NCI-H2081 treated with DMSO at 0.1 percent for 48 hours (cell line): ENCODE measurements at regions not wholly inside any gene's neighbourhood (a gene's known extent, or its start where the extent isn't known, plus 50 kb on each side); places are given as distances from the start of the nearest gene placed in this dataset.

Experiments
- DNase-seq: peaks from one replicate; lab custom pipeline; 2025; lab: John Stamatoyannopoulos, UW

DNA sequence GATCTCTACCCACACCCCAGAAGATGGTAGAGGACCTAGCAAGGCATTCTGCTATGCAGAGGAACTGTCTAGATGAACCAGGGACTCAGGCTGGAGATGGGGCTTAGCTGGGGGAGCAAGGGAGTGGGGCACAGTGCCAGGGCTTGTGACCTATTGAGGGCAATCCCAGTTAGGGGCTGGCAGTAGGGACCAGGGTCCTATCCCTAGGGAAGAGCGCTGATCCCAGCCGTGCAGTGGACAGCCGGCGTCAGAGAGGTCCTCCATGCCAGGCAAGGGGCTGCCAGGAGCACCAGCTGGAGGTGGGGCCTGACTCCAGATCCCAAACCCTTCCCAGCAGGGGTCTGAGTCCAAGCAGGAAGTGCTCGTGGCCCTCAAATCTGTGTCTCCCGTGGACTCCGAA is 52.7 kb upstream of the NEURL1B start:
- DNase-seq: no peak

DNA sequence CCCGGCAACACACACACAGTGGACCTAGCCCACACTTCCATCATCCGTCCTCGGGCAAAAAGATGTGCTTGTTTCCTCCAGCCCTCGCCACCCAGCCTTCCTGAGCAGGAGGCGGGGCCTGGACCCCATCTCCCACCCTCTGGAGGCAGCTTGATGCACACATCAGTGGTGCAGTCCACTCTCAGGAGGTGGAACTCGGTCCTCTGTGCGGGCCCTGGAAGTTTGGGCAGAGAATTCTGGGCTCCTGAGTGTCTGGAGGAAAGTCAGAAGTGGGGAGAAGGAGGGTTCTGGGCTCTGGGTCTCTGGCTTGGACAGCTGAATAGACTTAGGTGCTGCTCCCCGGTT is 54.0 kb upstream of the NEURL1B start:
- DNase-seq: no peak

DNA sequence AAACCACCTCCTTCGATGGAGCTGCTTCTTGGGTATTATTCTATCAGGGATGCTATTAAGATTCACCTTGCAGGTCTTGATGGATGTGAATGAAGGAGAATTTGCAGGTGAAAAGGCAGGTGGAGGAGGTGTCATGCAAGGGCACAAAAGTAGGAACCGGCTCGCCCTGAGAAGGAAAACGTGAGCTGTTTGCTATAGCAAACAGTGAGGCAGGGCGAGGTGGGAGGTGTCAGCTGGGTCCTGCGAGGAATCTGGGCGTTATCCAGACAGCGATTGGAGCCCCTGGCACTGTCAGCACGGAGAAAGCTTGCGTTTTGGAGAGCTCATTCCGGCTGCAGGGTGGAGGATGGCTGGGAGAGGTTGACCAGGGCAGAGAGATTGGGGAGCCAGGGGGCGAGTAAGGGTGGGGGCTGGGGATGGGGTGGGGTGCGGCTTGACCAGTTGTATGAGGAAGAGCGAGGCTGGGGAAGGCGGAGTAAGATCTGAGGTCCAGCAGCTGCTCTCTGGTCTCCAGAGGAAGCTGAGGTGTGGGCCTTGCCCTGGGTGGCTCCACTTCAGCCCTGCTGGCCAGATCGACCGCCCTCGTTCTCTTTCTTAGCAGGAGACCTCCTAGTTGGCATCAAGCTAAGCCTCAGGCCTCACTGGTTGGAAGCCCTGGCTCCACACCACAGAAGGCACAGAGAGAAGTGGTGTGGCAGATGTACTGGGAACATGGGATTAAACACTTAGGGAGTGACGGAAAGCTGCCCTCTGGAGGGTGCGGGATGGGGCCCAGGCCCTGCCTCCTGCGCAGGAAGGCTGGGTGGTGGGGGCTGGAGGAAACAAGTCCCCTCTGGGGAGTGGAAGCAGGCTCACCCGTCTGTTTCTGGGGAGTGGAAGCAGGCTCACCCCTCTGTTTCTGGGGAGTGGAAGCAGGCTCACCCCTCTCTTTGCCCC is 54.7 kb upstream of the NEURL1B start:
- no peak for DNase-seq

DNA sequence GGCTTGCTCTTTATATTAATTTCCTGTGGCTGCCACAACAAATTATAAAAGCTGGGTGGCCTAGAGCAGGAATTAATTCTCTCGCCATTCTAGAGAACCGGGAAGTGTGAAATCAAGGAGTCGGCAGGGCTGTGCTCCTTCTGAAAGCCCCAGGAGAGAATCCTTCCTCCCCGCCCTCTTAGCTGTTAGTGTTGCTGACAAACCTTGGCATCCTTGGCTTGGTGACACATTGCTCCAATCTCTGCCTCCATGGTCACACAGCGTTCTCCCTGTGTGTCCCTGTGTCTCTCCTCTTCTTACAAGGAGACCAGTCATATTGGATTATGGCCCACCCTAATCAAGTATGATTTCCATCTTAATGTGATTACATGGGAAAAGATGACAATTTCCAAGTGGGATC is 55.9 kb upstream of the NEURL1B start:
- no peak for DNase-seq

DNA sequence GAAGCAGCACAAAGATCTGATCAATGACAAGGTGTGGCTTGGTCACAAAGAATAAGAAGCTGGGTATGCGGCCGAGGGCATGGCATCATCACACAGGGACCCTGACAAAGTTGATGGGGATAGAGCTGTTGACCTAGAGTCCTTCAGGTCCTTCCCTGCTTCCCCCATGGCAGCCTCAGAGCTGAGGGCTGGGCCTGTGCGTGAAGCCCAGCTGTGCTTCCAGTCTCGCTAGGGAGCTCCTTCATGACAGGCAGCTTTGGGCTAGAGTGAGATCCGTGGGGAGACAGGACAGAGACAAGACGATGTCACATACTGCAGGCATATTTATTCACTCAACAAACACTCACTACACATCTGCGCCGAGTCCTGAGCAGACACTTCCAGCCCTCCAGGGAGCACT is 56.4 kb upstream of the NEURL1B start:
- DNase-seq: no peak

DNA sequence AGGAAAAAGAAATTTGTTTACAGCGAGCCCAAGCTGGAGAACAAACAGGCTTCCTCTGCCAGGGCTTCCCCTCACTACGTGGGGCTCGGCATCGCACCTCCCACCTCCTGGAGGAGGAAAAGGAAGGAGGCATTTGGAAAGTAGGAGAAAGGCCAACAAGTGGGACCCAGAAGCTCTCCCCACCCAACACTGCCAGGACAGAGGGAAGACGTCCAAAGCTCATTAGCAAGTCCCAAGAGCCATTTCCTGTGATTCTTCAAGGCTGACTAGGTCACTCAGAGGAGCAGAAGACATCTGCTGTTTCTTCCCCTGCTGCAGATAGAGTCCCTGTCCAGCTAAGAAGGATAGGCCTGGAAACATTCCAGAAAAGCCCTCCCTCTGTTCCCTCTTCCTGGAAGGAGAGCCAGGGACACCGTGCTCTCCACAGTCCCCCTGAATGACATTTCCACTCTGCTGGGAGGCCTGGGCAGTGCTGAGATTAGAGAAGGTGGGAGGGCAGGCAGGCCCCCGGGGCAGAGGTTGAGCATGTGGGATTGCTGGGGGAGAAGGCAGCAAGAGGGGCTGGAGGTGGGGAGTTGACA is 57.0 kb upstream of the NEURL1B start:
- DNase-seq: no peak

DNA sequence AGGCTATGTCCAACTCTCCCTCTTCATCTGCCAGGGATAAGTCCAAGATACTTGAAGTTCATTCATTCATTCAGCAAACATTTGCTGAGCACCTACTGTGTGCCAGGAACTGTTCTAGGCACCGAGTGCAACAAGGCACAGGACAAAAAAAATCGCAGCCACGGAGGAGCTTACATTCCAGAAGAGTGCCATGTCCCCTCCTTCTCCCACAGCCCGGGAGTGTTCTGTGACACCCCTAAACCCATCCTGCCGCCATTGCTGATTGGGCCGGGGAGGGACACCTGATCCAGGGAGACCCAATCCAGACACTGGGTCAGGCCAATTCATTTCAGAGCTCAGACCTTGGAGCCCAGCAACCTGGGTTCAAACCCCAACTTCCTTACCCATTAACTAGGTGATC is 58.1 kb upstream of the NEURL1B start:
- no peak for DNase-seq

DNA sequence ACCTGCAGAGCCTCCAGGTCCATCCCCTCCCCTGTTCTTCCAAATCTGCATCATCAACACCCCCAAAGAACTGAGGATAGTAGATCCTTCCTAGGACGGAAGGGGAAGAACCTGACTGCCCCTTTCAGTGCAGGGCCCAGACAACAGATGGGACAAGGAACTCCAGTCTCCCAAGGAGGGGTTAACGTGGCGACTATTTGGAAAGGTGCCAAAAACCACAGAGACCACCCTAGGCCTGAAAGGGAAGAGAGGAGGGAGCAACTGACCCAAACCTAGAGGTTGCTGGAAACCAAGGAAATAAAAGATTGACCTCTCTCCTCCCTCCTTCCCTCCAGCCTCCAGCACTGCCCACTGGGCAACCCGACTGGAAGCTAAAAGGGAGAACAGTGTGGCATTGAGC is 59.7 kb upstream of the NEURL1B start:
- no peak for DNase-seq

DNA sequence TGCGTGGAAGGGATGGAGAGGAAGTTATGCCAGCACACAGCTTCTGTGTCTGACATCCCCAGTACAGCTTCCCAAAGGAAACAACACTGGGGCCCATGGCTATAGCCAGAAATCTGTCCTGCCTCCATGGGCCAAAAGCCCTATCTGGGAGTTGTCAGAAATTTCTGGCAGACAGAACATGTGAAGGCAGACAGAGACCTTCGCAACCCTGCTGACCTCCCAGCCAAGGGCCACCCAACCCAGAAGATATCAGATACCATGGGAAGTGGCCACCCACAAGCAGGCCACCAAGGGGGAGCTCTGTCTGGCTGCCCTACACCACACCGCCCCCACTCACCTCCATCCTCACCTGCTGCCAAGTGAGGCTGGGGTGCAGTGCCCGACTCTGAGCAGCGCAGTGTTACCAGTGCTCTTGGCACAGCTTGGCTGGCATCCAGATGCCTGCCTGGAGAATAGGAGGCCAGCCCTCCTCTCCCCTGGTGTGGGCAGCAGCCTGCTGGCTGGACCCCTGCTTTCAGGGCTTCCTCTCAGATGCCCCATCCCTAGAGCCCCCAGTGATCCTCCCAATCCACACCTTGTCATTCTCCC is 61.6 kb upstream of the NEURL1B start:
- no peak for DNase-seq

DNA sequence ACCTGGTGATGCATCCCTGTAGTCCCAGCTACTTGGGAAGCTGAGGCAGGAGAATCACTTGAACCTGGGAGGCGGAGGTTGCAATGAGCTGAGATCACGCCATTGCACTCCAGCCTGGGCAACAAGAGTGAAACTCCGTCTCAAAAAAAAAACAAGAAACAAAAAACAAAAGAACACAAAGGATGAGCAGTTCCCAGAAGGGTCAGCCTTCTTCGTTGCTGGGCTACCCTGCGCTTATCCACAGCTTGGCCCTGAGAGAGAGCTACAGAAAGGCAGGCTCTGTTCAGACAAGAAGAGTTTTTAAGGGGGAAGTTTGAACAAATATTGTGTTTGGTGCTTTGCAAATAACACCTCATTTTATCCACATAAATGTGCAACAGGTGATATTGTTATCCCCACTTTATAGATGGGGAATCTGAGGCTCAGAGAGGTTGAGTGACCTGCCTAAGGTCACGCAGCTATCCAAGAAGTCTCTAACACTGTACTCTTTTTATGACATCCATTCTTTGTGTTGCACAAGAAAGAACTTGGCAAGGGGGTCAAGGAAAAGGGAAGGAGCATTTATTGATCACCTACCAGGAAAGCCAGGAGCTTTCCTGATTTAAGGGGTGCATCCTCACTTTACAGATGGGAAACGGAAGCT is 63.7 kb upstream of the NEURL1B start:
- DNase-seq: no peak

DNA sequence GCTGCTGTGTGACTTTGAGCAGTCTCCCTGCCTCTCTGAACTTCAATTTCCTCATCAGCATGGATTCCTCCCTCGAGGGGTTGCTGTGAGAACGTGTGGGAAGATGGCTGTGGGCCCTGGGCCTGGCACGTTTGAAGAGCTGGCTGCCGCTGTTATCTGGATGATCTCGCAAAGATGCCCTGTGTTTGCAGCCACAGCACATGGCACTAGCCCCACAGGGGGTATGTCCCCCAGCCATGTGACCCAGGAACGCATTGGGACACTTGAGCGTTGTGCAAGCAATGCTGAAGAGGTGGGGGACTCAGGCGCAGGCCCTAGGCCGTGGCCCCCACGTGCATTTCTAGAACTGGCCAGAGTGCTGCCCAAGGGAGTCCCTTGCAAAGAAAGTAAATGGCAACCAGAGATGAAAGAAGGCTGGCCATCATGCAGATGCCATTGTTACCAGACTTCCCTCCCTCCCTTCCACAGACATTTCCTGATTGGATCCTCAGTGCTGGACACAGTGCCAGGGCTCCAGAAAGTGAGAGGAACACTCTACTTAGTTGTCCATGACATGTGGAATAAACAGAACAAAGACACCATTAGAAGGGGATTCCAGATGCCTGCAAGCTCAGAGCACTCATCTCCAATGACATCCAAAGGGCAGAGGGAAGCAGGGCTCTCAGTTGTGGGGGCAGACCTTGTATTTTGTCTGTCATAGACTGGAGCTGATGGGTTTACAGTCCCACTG is 65.1 kb upstream of the NEURL1B start:
- DNase-seq: no peak

DNA sequence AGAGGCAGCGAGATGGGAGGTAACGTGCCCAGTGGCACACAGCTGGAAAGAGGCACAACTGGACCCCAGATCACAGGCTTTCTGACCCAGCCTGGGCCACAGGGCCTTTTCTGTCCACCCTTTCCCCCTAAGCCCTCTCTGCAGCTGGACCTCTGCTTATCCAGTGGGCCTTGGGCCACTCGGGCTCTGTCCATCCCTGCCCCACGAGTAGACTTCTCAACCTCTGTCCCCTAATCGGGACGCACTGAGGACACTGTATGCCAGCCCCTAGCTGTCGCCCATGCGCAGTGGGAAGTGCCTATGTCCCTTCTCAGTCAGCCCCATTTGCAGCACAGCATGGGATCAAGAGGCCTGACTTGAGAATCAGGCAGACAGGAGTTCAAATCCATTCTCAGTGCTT is 65.6 kb upstream of the NEURL1B start:
- no peak for DNase-seq

DNA sequence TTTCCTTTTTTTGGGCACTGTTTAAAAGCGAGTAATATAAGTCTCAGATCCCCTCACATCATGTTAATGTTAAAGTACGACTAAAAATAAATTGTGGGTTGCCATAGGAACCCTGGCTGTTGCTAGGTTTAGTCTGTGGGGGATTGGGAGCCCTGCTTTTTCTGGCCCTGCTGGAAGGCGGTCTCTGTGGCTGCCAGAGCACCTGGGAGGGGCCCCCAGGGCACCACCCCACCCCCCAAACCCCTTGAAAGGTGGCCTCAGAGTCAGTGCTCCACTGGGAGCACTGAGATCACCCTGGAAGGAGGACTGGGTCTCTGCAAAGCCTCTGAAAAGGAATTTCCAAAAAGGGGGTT is 66.2 kb upstream of the NEURL1B start:
- DNase-seq: no peak

DNA sequence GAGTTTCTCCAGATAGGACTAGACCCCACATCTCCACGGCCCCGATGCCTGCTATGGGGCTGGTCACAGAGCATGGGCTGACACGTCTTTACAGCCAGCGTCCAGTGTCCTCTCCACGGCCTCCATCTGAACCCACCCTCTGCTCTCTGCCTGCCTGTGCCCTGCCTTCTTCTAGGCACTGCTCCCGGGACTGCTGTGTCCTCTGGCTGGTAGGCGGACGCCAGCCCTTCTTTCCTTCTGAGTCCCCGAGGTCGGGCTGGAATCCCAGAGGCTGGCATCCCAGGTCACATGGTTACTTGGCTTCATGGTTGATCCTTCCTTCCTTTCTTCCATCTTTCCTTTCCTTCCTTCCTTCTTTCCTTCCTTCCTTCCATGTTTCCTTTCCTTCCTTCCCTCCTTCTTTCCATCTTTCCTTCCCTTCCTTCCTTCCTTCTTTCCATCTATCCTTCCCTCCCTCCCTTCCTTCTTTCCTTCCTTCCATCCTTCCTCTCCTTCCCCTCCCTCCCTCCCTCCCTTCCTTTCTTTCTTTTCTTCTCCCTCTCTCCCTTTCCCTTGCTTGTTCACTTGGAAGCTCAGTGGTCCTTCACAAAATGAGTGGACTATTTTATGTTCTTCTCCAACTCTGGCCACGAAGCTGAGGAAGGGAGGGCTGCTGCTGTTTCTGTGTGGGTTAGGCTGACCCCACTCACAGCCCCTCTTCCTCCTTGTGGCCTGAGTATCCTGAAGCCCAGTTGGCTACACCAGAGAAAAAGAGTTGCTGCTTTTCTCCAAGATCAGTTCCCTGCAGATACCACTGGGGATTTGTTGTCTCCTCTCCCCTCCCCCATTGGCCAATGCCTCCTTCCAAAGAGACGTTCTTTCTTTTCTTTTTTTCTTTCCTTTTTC is 66.8 kb upstream of the NEURL1B start:
- DNase-seq: no peak

DNA sequence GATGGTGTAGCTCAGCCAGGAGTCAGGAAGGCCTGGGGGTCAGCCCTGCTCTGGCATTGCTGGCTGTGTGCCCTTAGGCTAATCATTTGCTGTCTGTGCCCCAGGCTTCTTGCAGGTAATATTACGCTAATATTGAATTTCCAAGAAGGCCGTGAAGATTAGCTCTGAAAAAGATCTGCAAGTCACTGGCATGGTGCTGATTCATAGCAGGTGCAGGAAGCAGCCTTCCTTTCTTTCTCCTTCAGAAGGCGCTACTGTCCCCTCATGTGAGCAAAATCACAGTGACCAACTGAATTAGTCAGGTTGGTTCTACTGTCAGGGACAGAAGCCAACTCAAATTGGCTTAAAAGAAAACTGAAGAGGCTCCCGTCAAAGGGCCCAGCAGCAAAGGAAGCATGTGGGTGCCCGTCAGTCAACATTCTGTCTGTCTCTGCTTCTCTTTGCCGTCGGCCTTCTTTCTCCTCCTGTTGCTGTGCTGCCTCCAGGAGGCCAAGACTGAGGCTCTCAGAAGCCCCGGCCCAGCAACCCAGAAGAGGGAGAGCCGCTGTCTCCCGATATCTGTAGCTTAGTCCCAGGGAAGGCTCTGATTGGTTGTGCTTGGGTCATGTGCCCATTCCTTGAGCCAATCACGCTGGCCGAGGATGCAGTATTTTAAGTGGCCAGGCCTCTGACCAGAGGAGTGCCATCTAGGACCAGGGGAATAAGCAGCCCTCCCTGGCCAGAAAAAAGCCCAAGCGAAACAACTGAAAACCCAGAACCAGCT is 67.8 kb upstream of the NEURL1B start:
- no peak for DNase-seq

DNA sequence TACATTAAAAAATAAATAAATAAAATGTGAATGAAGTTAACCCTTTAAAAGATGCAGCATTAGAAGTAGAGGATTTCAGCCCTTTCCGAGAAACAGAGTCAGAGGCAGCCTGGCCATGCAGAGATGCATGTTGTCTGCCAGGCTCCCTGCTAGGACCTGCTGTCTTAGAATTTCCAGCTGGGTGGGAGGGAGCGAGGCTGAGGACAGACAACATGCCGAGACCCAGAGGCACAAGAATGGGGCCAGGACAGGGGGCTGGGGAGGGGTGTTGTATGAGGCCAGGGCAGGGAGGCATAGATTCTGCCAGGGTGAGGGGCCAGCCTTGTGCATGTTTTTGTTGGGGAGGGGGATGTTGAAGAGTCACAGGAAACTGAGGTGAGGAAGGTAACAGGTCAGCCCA is 68.6 kb upstream of the NEURL1B start:
- DNase-seq: no peak

DNA sequence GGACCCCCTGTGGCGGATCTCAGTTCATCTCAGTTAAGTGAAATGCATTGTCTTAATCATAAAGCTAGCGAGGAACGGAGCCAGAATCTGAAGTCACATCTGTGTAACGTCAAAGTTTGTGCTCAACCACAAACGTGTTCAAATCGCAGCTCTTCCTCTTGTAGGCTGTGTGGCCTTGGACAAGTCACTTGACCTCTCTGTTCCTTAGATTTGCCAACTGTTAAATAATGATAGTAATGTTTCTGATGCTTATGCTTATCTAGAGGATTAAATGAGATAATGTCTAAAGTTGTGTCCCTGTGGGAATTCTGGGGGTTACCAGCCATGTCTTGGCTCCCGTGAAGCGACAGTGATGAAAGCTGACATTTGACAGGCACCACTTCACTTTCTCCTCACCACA is 69.2 kb upstream of the NEURL1B start:
- no peak for DNase-seq

DNA sequence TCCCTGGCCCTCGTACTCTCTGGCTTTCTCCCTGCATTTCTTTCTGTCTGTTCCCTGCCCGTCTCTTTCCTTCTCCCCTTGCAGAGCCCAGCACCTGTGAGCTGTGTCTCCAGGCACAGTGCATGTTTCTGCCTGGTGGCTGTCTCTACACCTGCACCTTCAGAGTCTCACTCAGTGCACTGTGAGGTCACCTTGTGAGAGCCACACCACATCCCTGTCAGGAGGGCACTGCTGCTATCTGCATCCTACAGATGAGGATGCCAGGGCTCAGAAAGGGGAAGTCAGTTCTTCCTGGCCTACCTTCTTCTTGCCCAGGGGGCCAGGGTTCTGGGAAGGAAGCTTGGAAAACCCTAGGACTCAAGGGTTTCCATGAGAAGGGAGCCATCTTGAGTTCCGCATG is 69.7 kb upstream of the NEURL1B start:
- no peak for DNase-seq

DNA sequence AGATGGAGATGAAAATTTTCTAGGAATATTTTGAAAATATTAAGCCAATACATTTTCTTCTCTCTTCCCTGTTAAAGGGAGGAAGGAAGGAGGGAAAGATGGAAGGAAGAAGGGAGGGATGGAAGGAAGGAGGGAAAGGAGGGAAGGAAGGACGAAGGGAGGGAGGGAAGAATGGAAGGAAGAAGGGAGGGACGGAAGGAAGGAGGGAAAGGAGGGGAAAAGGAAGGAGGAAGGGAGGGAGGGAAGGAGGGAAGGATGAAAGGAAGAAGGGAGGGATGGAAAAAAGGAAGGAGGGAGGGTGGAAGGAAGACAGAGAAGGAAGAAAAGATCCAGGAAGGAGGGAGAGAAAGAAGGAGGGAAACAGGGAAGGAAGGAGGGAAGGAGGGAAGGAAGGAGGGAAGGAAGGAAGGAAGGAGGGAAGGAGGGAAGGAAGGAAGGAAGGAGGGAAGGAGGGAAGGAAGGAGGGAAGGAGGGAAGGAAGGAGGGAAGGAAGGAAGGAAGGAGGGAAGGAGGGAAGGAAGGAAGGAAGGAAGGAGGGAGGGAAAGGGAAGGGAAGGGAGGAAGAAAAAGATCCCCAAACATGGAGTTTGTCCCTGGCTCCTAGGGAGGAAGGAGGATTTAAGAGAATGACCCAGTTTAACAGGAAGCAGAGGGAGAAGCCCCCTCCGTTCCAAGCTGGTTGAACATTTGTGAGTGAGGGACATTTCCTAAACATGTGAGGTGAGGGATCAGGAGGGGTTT is 70.3 kb upstream of the NEURL1B start:
- DNase-seq: no peak
